ENCODE measurements at regions not wholly inside any gene's neighbourhood (a gene's known extent, or its start where the extent isn't known, plus 50 kb on each side); places are given as distances from the start of the nearest gene placed in this dataset.
A peak's percentile ranks its signal among the peaks of the same experiment; 100 is the strongest.
"Not testable (repeated sequence)": the region's sequence is repeated elsewhere in the genome, so short reads cannot be mapped to it uniquely, and the experiment has no call there.

GRCh38 chr15:23225756-23226729 lies 89.4 kb upstream of the GOLGA6L1 start:
- intact Hi-C loops (cut with DNase I); H3K27ac ChIP-seq; H3K9me3 ChIP-seq; DNase-seq (ENCODE audit: low spot score in 2 of 2); H3K27me3 ChIP-seq; H3K36me3 ChIP-seq; H3K4me1 ChIP-seq: not testable (repeated sequence)
- H3K4me3 ChIP-seq, result peak overlapping the region in 1 of 2 donors; percentile 38

DNA sequence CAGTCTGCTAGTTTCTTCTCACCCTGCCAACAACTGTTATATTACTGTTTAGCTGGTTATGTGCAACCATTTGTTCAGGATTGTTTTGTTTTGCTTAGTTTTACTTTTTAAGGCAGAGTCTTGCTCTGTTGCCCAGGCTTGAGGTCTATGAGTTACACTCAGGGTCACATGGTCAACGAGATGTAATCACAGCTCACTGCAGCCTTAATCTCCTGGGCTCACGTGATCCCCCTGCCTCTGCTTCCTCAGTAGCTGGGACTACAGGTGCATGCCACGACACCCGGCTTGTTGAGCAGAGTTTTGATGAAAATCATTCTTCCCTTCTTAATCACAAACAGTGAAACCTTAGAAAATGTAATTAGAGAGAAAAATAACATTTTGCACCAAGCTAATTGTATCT lies 72.8 kb upstream of the GOLGA6L1 start:
- H3K27me3 ChIP-seq; DNase-seq (ENCODE audit: low spot score in 2 of 2); H3K9me3 ChIP-seq; H3K36me3 ChIP-seq; H3K4me1 ChIP-seq; H3K27ac ChIP-seq; H3K4me3 ChIP-seq; intact Hi-C loops (cut with DNase I): not testable (repeated sequence)

DNA sequence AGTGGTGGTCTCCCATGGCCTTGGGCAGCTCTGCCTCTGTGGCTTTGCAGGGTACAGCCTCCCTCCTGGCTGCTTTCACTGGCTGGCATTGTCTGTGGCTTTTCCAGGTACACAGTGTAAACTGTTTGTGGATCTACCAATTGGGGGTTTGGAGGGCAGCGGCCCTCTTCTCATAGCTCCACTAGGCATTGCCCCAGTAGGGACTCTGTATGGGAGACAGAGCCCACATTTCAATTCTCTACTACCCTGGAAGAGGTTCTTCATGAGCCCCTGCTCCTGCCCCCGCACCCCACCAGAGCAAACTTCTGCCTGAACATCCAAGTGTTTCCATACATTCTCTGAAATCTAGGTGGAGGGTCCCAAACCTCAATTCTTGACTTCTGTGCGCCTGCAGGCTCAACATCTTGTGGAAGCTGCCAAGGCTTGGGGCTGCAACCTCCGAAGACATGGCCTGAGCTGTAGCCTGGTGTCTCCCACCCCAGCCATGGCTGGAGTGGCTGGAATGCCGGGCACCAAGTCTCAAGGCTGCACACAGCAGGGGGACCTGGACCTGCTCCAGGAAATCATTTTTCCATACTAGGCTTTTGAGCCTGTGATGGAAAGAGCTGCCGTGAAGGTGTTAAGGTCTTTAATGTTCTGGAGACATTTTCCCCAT lies 63.3 kb upstream of the GOLGA6L1 start:
- H3K36me3 ChIP-seq; intact Hi-C loops (cut with DNase I); H3K9me3 ChIP-seq; H3K27ac ChIP-seq; H3K4me3 ChIP-seq; DNase-seq (ENCODE audit: low spot score in 2 of 2); H3K27me3 ChIP-seq; H3K4me1 ChIP-seq: not testable (repeated sequence)

- H3K36me3 ChIP-seq; H3K27me3 ChIP-seq; H3K9me3 ChIP-seq; intact Hi-C loops (cut with DNase I); H3K4me3 ChIP-seq; H3K27ac ChIP-seq; DNase-seq (ENCODE audit: low spot score in 2 of 2); H3K4me1 ChIP-seq: not testable (repeated sequence)
Measured at GRCh38 chr15:23198375-23198774, 61.8 kb upstream of the GOLGA6L1 start.

DNA sequence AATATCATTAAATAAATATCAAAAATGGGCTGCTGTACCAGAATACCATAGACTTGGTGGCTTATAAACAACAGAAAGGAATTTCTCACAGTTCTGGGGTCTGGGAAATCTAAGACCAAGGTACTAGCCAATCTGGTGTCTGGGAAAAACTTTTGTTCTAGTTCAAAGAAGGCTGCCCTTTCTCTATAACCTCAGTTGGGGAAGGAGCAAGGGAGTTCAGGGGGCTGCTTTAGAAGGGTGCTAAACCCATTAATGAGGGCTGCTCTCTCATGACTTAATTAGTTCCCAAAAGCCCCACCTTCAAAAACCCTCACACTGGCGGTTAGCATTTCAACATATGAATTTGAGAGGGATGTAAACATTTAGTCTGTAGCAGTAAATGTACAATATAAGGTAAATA lies 55.7 kb upstream of the GOLGA6L1 start:
- H3K9me3 ChIP-seq; H3K27ac ChIP-seq; H3K4me1 ChIP-seq; DNase-seq (ENCODE audit: low spot score in 2 of 2); H3K27me3 ChIP-seq; H3K36me3 ChIP-seq; H3K4me3 ChIP-seq; intact Hi-C loops (cut with DNase I): not testable (repeated sequence)

Measured in ascending aorta (tissue), 2 donors.